ENCODE measurements at regions not wholly inside any gene's neighbourhood (a gene's known extent, or its start where the extent isn't known, plus 50 kb on each side); places are given as distances from the start of the nearest gene placed in this dataset.

DNA sequence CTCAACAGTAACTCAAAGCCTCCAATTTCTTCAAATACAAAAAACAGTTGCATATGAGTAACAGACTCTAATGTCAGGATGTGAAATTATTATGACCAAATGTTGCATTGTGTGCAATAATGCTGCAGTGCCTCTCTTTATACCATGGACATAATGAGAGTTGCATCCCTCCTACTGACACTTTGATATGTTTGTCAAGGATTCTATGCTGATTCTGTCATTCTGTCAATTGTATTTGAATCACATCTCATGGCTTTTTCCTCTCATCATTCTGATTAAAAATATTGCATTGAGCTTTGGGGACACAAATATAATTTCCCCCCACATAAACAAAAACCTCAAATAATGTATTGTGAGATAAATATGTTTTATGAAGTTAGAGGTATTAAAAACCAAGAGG, 84.6 kb upstream of the SGCE start:
- no peaks in the 10 kb centered on the region for H3K4me1 ChIP-seq
- no peaks in the 10 kb centered on the region for H3K36me3 ChIP-seq
- H3K27me3 ChIP-seq = no peaks in the 10 kb centered on the region
- no peak overlapping the region for H3K27ac ChIP-seq
- no peak for TF ChIP-seq POLR2A (IDR thresholded peaks at IDR 0.05)
- TF ChIP-seq, protein P1, sequence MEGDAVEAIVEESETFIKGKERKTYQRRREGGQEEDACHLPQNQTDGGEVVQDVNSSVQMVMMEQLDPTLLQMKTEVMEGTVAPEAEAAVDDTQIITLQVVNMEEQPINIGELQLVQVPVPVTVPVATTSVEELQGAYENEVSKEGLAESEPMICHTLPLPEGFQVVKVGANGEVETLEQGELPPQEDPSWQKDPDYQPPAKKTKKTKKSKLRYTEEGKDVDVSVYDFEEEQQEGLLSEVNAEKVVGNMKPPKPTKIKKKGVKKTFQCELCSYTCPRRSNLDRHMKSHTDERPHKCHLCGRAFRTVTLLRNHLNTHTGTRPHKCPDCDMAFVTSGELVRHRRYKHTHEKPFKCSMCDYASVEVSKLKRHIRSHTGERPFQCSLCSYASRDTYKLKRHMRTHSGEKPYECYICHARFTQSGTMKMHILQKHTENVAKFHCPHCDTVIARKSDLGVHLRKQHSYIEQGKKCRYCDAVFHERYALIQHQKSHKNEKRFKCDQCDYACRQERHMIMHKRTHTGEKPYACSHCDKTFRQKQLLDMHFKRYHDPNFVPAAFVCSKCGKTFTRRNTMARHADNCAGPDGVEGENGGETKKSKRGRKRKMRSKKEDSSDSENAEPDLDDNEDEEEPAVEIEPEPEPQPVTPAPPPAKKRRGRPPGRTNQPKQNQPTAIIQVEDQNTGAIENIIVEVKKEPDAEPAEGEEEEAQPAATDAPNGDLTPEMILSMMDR (IDR thresholded peaks at IDR 0.05) = no peak
- no peak for TF ChIP-seq EP300 (IDR thresholded peaks at IDR 0.05)
- TF ChIP-seq POLR2AphosphoS5 (IDR thresholded peaks at IDR 0.05) = no peak
- no peaks in the 10 kb centered on the region for H3K9me3 ChIP-seq
- no peak overlapping the region for H3K4me3 ChIP-seq
- no peak for ATAC-seq

DNA sequence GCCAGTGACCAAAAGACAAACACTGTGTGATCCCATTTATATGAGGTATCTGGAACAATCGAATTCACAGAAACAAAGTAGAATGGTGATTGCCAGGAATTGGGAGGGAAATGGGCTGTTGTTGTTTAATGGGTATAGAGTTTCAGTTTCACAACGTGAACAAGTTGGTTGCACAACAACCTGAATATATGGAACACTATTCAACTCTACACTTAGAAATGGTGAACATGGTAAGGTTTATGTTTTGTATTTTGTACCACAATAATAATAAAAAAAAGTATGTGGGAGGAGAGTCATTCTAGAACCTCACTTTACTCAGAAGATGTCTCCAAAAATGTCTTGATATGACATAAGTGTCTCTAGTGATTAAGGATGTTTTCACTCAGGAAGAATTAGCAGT, 85.2 kb upstream of the SGCE start:
- ATAC-seq = no peak
- no peaks in the 10 kb centered on the region for H3K9me3 ChIP-seq
- H3K36me3 ChIP-seq = no peaks in the 10 kb centered on the region
- H3K27ac ChIP-seq = no peak overlapping the region
- H3K27me3 ChIP-seq = no peaks in the 10 kb centered on the region
- H3K4me1 ChIP-seq = no peaks in the 10 kb centered on the region
- 64 to 65% methylated on average over 2 of the region's 2 CpGs for WGBS, 2 donors (ENCODE audit: low coverage in 1 of 2)
- TF ChIP-seq EP300 (IDR thresholded peaks at IDR 0.05) = no peak
- no peak for TF ChIP-seq POLR2AphosphoS5 (IDR thresholded peaks at IDR 0.05)
- TF ChIP-seq, protein P1 (IDR thresholded peaks at IDR 0.05) = no peak
- no peak for TF ChIP-seq POLR2A (IDR thresholded peaks at IDR 0.05)
- H3K4me3 ChIP-seq = no peak overlapping the region

DNA sequence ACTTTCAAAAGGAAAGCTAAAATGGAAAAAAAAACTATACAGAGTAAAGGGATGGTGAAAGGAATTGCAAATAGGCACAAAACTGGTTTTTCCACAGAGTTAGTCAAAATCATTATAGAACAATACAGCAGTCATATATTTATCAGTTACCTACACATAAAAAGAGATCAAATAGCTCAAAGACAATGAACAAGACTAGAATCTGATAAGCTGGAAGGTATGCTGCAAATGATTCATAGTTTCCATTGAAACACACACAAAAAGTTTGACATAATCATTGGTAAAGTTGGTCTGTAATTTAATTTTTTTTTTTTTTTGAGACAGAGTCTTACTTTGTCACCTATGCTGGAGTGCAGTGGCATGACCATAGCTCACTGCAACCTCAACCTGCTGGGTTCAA, 92.4 kb upstream of the SGCE start:
- no peaks in the 10 kb centered on the region for H3K36me3 ChIP-seq
- no peak for ATAC-seq
- no peaks in the 10 kb centered on the region for H3K27me3 ChIP-seq
- H3K27ac ChIP-seq = no peak overlapping the region
- H3K9me3 ChIP-seq = peaks cover 0 to 14% (median 0%) of the 10 kb centered on the region in 3 donors
- no peaks in the 10 kb centered on the region for H3K4me1 ChIP-seq
- H3K4me3 ChIP-seq = no peak overlapping the region
- TF ChIP-seq, protein P1 (IDR thresholded peaks at IDR 0.05) = no peak
- no peak for TF ChIP-seq POLR2AphosphoS5 (IDR thresholded peaks at IDR 0.05)
- TF ChIP-seq POLR2A (IDR thresholded peaks at IDR 0.05) = no peak
- TF ChIP-seq EP300 (IDR thresholded peaks at IDR 0.05) = no peak

DNA sequence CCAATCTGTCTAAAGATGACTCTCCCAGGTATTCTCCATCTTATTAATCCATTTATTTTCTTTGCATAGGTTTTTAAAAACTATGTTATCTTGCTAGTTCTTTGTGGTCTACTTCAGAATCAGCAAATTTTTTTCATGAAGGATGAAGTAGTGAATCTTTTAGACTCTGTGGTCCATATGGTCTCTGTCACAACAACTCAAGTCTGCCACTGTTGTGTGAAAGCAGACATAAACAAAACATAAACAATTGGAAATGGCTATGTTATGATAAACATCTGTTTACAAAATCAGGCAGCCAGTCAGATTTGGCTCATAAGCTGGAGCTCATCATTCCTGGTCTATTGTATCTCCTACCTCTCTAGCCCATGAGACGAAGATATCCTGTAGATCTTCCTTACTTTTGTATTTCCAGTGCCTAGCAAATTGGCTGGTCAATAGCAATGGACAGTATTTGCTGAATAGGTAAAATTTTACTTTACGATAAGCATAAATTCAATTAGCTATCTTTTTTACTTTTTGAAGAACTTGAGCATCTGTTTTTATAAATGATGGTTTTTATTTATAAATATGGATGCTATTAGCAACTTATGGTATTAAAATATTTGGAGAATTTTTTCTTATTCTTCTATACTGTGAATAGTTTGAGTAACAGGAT, 104.6 kb upstream of the SGCE start:
- H3K4me3 ChIP-seq = no peak overlapping the region
- ATAC-seq = no peak
- peaks cover 0 to 13% (median 0%) of the 10 kb centered on the region in 3 donors for H3K9me3 ChIP-seq
- H3K4me1 ChIP-seq = no peaks in the 10 kb centered on the region
- TF ChIP-seq POLR2A (IDR thresholded peaks at IDR 0.05) (no peak), EP300 (IDR thresholded peaks at IDR 0.05) (no peak), POLR2AphosphoS5 (IDR thresholded peaks at IDR 0.05) (no peak)
- TF ChIP-seq, protein P1 (IDR thresholded peaks at IDR 0.05) = no peak
- WGBS, 2 donors (ENCODE audit: low coverage in 1 of 2) = 91 to 100% methylated on average over 2 of the region's 2 CpGs
- no peaks in the 10 kb centered on the region for H3K27me3 ChIP-seq
- H3K36me3 ChIP-seq = no peaks in the 10 kb centered on the region
- H3K27ac ChIP-seq = no peak overlapping the region

DNA sequence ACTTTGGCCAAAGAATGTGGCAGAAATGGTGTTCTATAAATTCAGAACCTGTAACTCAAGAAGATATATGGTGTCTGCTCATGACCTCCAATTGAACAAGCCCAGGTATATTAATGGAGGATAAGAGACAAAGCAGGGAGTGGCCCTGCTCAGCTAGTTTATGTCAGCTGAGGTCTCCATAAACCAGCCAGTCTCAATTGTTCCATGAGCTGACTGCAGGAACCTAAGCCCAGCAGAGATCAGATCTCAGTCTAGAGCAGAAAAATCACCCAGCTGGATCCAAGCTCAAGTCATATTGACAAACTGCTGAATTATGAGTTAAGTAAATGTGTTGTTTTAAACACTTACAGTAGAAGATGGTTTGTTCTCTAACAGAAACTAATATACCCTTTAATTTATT, 105.5 kb upstream of the SGCE start:
- H3K27me3 ChIP-seq = no peaks in the 10 kb centered on the region
- H3K9me3 ChIP-seq = peaks cover 0 to 4% (median 0%) of the 10 kb centered on the region in 3 donors
- no peak overlapping the region for H3K4me3 ChIP-seq
- TF ChIP-seq EP300 (IDR thresholded peaks at IDR 0.05) (no peak), POLR2A (IDR thresholded peaks at IDR 0.05) (no peak), POLR2AphosphoS5 (IDR thresholded peaks at IDR 0.05) (no peak)
- TF ChIP-seq, protein P1 (IDR thresholded peaks at IDR 0.05) = no peak
- no peaks in the 10 kb centered on the region for H3K4me1 ChIP-seq
- ATAC-seq = no peak
- H3K27ac ChIP-seq = no peak overlapping the region
- no peaks in the 10 kb centered on the region for H3K36me3 ChIP-seq

Measured in gastroesophageal sphincter (tissue), 4 donors.